ENCODE measurements at regions not wholly inside any gene's neighbourhood (a gene's known extent, or its start where the extent isn't known, plus 50 kb on each side); places are given as distances from the start of the nearest gene placed in this dataset.

DNA sequence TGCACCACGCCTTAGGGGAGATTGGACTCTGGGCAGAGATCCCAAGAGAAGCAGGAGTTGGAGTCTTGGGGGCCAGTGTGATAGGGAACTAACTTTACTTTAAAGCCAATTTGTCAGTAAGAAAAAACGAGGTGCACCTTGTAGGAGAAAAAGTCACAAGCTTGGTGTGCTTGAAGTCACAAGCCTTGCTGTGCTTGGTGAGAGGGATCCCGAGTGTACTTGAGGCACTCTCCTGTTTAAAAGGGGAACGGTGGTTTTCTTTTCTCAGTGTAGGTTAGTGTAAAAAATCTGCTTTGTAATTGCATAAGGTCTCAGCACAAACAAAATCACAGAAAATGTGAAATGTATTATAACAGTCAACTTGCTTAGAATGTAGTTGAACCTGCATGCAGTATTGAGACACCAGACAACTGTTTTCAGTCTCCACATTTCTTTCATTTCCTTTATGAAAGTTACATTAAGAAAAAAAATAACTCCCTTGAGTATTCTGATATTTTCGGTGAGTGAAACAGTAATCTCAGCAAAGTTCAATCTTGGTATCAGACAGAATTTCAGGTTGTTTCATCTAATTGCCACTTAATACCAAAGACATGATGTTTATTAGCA, 111.1 kb upstream of the DUSP22 start:
- TF ChIP-seq, protein P1, sequence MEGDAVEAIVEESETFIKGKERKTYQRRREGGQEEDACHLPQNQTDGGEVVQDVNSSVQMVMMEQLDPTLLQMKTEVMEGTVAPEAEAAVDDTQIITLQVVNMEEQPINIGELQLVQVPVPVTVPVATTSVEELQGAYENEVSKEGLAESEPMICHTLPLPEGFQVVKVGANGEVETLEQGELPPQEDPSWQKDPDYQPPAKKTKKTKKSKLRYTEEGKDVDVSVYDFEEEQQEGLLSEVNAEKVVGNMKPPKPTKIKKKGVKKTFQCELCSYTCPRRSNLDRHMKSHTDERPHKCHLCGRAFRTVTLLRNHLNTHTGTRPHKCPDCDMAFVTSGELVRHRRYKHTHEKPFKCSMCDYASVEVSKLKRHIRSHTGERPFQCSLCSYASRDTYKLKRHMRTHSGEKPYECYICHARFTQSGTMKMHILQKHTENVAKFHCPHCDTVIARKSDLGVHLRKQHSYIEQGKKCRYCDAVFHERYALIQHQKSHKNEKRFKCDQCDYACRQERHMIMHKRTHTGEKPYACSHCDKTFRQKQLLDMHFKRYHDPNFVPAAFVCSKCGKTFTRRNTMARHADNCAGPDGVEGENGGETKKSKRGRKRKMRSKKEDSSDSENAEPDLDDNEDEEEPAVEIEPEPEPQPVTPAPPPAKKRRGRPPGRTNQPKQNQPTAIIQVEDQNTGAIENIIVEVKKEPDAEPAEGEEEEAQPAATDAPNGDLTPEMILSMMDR (IDR thresholded peaks at IDR 0.05; ENCODE audit: low read depth, low read length), result no peak
- no peaks in the 10 kb centered on the region for H3K36me3 ChIP-seq
- no peak overlapping the region for H3K4me3 ChIP-seq (ENCODE audit: low read depth, low read length)
- DNase-seq, result no peak
- no peak overlapping the region for H3K27ac ChIP-seq
- H3K9me3 ChIP-seq (ENCODE audit: severe bottlenecking), result peaks cover 26% of the 10 kb centered on the region
- no peaks in the 10 kb centered on the region for H3K27me3 ChIP-seq (ENCODE audit: insufficient read depth, low read depth, severe bottlenecking)

DNA sequence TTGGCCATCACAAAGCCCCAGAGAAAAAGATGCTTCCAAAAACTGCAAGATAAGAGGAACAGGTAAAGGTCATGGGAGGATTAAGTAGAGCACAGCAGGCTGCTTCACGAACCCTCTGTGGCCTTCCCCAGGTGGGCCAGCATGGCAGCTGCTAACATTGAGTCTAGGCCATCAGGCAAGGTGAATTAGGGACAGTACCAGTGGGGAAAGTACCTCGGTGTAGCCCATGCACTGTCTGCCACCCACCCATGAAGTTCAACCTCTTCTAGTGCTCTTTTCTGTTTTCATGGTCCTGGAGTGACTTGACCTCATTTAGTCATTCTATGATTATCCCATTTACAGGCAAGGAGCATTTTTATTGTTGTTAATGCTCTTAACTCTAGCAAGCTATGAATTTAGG, 108.6 kb upstream of the DUSP22 start:
- no peaks in the 10 kb centered on the region for H3K36me3 ChIP-seq
- no peak for DNase-seq
- no peak overlapping the region for H3K4me3 ChIP-seq (ENCODE audit: low read depth, low read length)
- no peaks in the 10 kb centered on the region for H3K27me3 ChIP-seq (ENCODE audit: insufficient read depth, low read depth, severe bottlenecking)
- TF ChIP-seq, protein P1 (IDR thresholded peaks at IDR 0.05; ENCODE audit: low read depth, low read length), result no peak
- H3K27ac ChIP-seq, result no peak overlapping the region
- H3K9me3 ChIP-seq (ENCODE audit: severe bottlenecking), result peaks cover 14% of the 10 kb centered on the region

DNA sequence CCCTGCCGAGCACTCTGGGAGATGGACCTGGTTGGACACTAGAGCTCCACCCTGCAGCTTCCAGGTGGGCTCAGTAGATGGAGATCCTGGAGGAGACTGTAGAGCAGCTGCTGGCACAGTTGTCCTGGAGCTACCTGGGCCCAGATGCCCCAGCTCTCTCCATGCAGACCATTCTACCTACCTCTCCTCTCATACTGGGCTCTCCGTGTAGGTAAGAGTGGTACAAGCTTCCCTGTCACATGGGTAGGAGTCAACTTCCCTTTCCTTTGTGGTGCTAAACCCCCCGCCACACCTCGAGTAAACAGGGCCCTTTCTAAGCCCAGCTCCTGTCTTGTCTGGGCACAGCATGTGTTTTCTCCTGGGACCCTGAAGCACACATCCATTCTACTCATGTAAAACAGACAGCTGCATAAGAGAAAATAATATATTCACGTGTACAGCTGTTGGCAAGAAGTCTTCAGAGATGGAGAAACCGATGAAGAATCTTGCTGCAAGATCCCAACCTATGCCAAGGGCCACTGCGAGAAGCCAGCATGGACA, 108.1 kb upstream of the DUSP22 start:
- Histone ChIP-seq H3K36me3 (no peaks in the 10 kb centered on the region), H3K27ac (no peak overlapping the region), H3K4me3 (ENCODE audit: low read depth, low read length) (no peak overlapping the region), H3K9me3 (ENCODE audit: severe bottlenecking) (peaks cover 9% of the 10 kb centered on the region), H3K27me3 (ENCODE audit: insufficient read depth, low read depth, severe bottlenecking) (no peaks in the 10 kb centered on the region)
- DNase-seq, result no peak
- TF ChIP-seq, protein P1 (IDR thresholded peaks at IDR 0.05; ENCODE audit: low read depth, low read length), result no peak

DNA sequence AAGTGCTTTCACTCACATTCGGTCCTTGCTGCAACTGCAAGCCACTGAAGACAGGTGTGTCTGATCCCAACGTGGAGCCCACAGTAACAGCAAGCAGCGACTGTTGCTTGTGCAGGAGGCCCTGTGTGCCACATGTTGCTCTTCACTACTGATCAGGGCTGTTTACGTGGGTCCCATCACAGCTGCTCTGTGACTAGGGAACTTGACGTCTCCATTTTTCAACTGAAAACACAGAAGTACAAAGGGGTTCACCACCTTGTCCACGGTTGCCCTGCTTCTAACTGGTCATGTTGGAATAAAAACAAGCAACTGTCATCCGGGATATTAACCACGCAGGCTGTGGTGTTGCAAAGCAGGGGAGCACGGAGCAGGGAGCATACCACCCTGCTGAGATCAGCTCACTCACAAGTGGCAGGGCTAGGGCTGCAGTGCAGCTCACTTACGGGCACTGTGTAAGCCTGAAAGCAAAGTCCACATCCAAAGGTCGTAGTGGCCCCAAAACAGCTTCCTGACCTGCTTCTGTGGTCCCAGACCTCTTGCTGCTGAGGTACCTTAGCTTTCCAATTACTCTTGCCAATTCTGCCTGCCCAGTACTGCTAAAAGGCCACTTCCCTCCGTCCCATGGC, 105.8 kb upstream of the DUSP22 start:
- TF ChIP-seq, protein P1 (IDR thresholded peaks at IDR 0.05; ENCODE audit: low read depth, low read length), result no peak
- Histone ChIP-seq H3K36me3 (no peaks in the 10 kb centered on the region), H3K27me3 (ENCODE audit: insufficient read depth, low read depth, severe bottlenecking) (no peaks in the 10 kb centered on the region), H3K9me3 (ENCODE audit: severe bottlenecking) (no peaks in the 10 kb centered on the region), H3K4me3 (ENCODE audit: low read depth, low read length) (no peak overlapping the region), H3K27ac (no peak overlapping the region)
- no peak for DNase-seq

DNA sequence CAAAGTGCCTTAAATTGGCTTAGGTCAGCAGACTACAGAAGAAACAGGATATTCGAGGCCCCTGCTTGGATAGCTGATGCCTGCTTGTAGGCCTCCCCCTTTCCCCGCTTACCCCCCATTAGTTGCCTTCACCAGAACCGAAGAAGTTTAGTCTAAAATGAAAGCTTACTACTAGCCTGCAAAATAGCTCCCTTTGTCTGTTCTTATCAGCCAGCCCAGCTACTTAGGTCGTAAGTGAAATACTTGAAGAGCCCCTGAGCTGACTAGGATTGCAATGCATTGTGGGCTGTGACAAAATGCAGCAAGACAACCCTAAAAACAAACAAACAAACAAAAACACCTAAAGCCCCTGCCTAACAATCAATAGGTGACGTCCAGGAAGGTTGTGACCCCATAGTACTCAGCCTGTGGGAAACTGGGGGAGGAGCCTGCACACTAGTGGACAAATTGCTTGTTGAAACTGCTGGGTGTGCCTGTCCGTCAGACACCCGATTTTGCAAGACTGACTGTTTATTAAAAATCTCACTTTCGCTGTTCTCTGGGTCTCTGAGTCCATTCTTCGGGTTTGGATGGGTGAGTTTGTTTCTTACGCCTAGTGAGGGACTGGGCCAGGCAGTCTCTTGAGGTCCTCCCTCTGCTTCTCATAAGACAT, 105.0 kb upstream of the DUSP22 start:
- no peak overlapping the region for H3K27ac ChIP-seq
- H3K27me3 ChIP-seq (ENCODE audit: insufficient read depth, low read depth, severe bottlenecking), result no peaks in the 10 kb centered on the region
- no peak for DNase-seq
- H3K4me3 ChIP-seq (ENCODE audit: low read depth, low read length), result no peak overlapping the region
- no peaks in the 10 kb centered on the region for H3K9me3 ChIP-seq (ENCODE audit: severe bottlenecking)
- no peaks in the 10 kb centered on the region for H3K36me3 ChIP-seq
- TF ChIP-seq, protein P1 (IDR thresholded peaks at IDR 0.05; ENCODE audit: low read depth, low read length), result no peak

All from WERI-Rb-1 (cell line).